GM12878 (cell line): ENCODE measurements at regions not wholly inside any gene's neighbourhood (a gene's known extent, or its start where the extent isn't known, plus 50 kb on each side); places are given as distances from the start of the nearest gene placed in this dataset.

Experiments
- ATAC-seq: fragments of 200-7000 bp; cut with Tn5 transposase; 3 replicates; pipeline ENCODE4 v1.9.1; 2020; ENCODE audit warnings: mild to moderate bottlenecking, moderate library complexity
- BruUV-seq: library from RNA; stranded (reverse); fragments of 400-500 nt; replicated peaks from 2 replicates; lab custom pipeline; 2021; lab: Mats Ljungman, UMichigan
- CTCF ChIA-PET: fragments of 300-600 bp; sonication (Branson Sonifier 250); formaldehyde crosslinking; extraction: SDS; loops from one replicate; lab custom pipeline; 2021; ENCODE audit warnings: inconsistent platforms; lab: Yijun Ruan, JAX
- POLR2A ChIA-PET: fragments of 350-600 bp; formaldehyde crosslinking; extraction: SDS; loops from one replicate; lab custom pipeline; 2021; ENCODE audit warnings: inconsistent platforms; lab: Charles Lee
- RAD21 ChIA-PET: fragments of 300-600 bp; sonication (Branson Sonifier 250); formaldehyde crosslinking; loops from one replicate; lab custom pipeline; 2023; ENCODE audit warnings: antibody characterized with exemption; ENCODE audit not compliant: unreplicated experiment; lab: Charles Lee
- SMC1A ChIA-PET: fragments of 300-600 bp; sonication (Branson Sonifier 250); formaldehyde crosslinking; loops from one replicate; lab custom pipeline; 2023; ENCODE audit not compliant: unreplicated experiment, uncharacterized antibody; lab: Charles Lee
- DNase-seq: peaks from one replicate; pipeline ENCODE4 v3.0.0-alpha.2; 2011; ENCODE audit warnings: low read depth, low spot score
- FAIRE-seq: peaks from 3 replicates; lab custom pipeline; 2011; peaks lifted over from hg19 to GRCh38; lab: Jason Lieb, UNC
- H2AFZ ChIP-seq: 2 replicates; pipeline ENCODE4 v1.6.0; 2011; ENCODE audit warnings: low read depth, low read length, control low read depth; ENCODE audit not compliant: control insufficient read depth
- H3K27ac ChIP-seq: 2 replicates; pipeline ENCODE4 v1.5.1; 2011; ENCODE audit warnings: control low read depth; ENCODE audit not compliant: control insufficient read depth, insufficient read depth
- H3K27me3 ChIP-seq, 2 experiments: replicated peaks in 1 of 2; 2 replicates each; pipeline versions ENCODE4 v1.6.0 to v1.6.1; 2011; ENCODE audit warnings: low read length in 1 of 2; ENCODE audit not compliant: control insufficient read depth in 2 of 2, insufficient read depth in 2 of 2
- H3K36me3 ChIP-seq, 2 experiments: 2 replicates each; pipeline ENCODE4 v1.5.1; 2011; ENCODE audit warnings: low read length in 1 of 2; ENCODE audit not compliant: control insufficient read depth in 2 of 2, insufficient read depth in 2 of 2
- H3K4me1 ChIP-seq: 2 replicates; pipeline ENCODE4 v1.6.1; 2011; ENCODE audit warnings: mild to moderate bottlenecking, low read length, moderate library complexity, mixed read lengths; ENCODE audit not compliant: control insufficient read depth, insufficient read depth
- H3K4me2 ChIP-seq: 2 replicates; pipeline ENCODE4 v1.6.0; 2011; ENCODE audit warnings: control low read depth; ENCODE audit not compliant: control insufficient read depth, insufficient read depth
- H3K4me3 ChIP-seq: fragments of 200-600 bp; sonication (generic); 2 replicates; pipeline ENCODE4 v1.5.1; 2016
- H3K79me2 ChIP-seq: 2 replicates; pipeline ENCODE4 v1.6.0; 2011; ENCODE audit warnings: low read length; ENCODE audit not compliant: control insufficient read depth, insufficient read depth
- H3K9ac ChIP-seq: 2 replicates; pipeline ENCODE4 v1.8.0; 2011; ENCODE audit warnings: low read length, control low read depth, mixed read lengths; ENCODE audit not compliant: control insufficient read depth, insufficient read depth
- H3K9me3 ChIP-seq: replicated peaks from 3 replicates; pipeline ENCODE4 v1.5.1; 2011; ENCODE audit warnings: mild to moderate bottlenecking, low read length; ENCODE audit not compliant: control insufficient read depth, insufficient read depth
- H4K20me1 ChIP-seq: 2 replicates; pipeline ENCODE4 v1.6.0; 2011; ENCODE audit not compliant: control insufficient read depth, insufficient read depth
- CBX5 ChIP-seq: sonication (generic); IDR thresholded peaks from 2 replicates; pipeline ENCODE4 v1.6.1; 2016; ENCODE audit warnings: low read depth, moderate library complexity, mild to moderate bottlenecking, inconsistent platforms
- CHD2 ChIP-seq: IDR thresholded peaks from 2 replicates; pipeline ENCODE4 v1.6.1; 2011; ENCODE audit warnings: low read depth, low read length, improper control_type of control experiment, borderline replicate concordance
- CUX1 ChIP-seq: IDR thresholded peaks from 2 replicates; pipeline ENCODE4 v1.6.1; 2012; ENCODE audit warnings: improper control_type of control experiment, low read depth, low read length; ENCODE audit not compliant: insufficient replicate concordance
- FOS ChIP-seq: IDR thresholded peaks from 3 replicates; pipeline ENCODE4 v1.6.1; 2011; ENCODE audit warnings: borderline replicate concordance; ENCODE audit not compliant: insufficient read length; ENCODE audit errors: extremely low read depth
- KDM1A ChIP-seq: fragments of 200-600 bp; sonication (generic); IDR thresholded peaks from 2 replicates; pipeline ENCODE4 v1.6.1; 2016; ENCODE audit warnings: borderline replicate concordance
- KLF5 ChIP-seq: fragments of 450-650 bp; IDR thresholded peaks from 2 replicates; pipeline ENCODE4 v1.6.1; 2014; ENCODE audit warnings: mild to moderate bottlenecking; ENCODE audit not compliant: partially characterized antibody
- MTA2 ChIP-seq: fragments of 450-650 bp; IDR thresholded peaks from 2 replicates; pipeline ENCODE4 v1.6.1; 2016; ENCODE audit warnings: low read depth, mild to moderate bottlenecking, moderate library complexity
- RAD21 ChIP-seq: IDR thresholded peaks from 2 replicates; pipeline ENCODE4 v1.6.1; 2011; ENCODE audit warnings: mild to moderate bottlenecking, low read depth, low read length, moderate library complexity; ENCODE audit not compliant: insufficient read depth
- SIX5 ChIP-seq: IDR thresholded peaks from 2 replicates; pipeline ENCODE4 v1.6.1; 2011; ENCODE audit warnings: mild to moderate bottlenecking, low read depth, low read length, moderate library complexity; ENCODE audit not compliant: severe bottlenecking
- SMAD1 ChIP-seq: fragments of 450-650 bp; IDR thresholded peaks from 2 replicates; pipeline ENCODE4 v1.6.1; 2018; ENCODE audit warnings: mild to moderate bottlenecking, low read depth; ENCODE audit not compliant: partially characterized antibody
- STAT3 ChIP-seq: IDR thresholded peaks from 2 replicates; pipeline ENCODE4 v1.6.1; 2011; ENCODE audit warnings: low read depth, low read length, improper control_type of control experiment
- TCF3 ChIP-seq: IDR thresholded peaks from 2 replicates; pipeline ENCODE4 v1.6.1; 2012; ENCODE audit warnings: low read depth, mild to moderate bottlenecking, low read length, borderline replicate concordance; ENCODE audit not compliant: insufficient read depth
- ZBTB11 ChIP-seq: fragments of 450-650 bp; formaldehyde crosslinking; IDR thresholded peaks from 2 replicates; pipeline ENCODE4 v1.5.0; 2022; ENCODE audit warnings: mild to moderate bottlenecking, missing genetic modification characterization
- WGBS: methylation state at CpG from one replicate; pipeline ENCODE4 v1.1.6; 2016; ENCODE audit warnings: low lambda C conversion rate; ENCODE audit not compliant: insufficient replicate concordance, insufficient coverage; ENCODE audit errors: missing lambda C conversion rate; 5-methylcytosine and 5-hydroxymethylcytosine counted together
- in situ Hi-C: fragments of 300-500 bp; cut with MboI; formaldehyde crosslinking; loops from 9 replicates; pipeline ENCODE4 v1.14.3; 2018; ENCODE audit warnings: mixed read lengths
- intact Hi-C: fragments of 100-400 bp; cut with micrococcal nuclease; formaldehyde crosslinking; loops from one replicate; pipeline ENCODE4 v1.14.2; 2022; ENCODE audit not compliant: unreplicated experiment
- TF ChIP-seq, protein P1 (sequence below): IDR thresholded peaks from 2 replicates; pipeline ENCODE4 v1.6.1; 2011; ENCODE audit warnings: borderline replicate concordance, low read depth, mild to moderate bottlenecking, moderate library complexity, low read length; ENCODE audit not compliant: insufficient read depth, poor library complexity, severe bottlenecking

- no peak for TF ChIP-seq FOS
Measured at GRCh38 chr1:68955424-68955823, 458.5 kb upstream of the DEPDC1 start (continued).

DNA sequence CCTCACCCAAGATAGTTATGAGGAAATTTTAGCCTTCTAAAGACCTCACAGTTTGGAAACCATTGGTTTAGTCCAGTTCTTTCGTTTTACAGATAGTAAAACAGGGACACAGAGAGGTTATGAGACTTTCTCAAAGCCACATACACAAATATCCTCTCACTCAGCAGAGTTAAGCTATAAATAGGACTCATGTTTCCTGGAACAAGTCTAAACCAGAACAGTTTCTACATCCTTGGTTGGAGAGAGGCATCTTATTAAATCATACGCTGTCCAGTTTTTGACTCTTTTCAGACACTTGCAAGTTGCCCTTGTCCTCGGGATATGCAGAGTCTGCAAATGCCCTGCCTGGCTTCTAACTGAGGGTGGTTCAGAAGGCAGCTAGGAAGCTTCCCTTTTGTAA, 462.1 kb upstream of the DEPDC1 start:
- 14% methylated on average over 3 of the region's 3 CpGs for WGBS
- POLR2A ChIA-PET: no interaction called here

More for the DNA sequence above, 462.1 kb upstream of the DEPDC1 start:
- Histone ChIP-seq H3K9ac (no peak overlapping the region), H3K4me2 (no peak overlapping the region), H4K20me1 (no peaks in the 10 kb centered on the region), H3K4me3 (no peak overlapping the region), H3K36me3 (no peaks in the 10 kb centered on the region), H3K27ac (no peak overlapping the region), H3K79me2 (no peaks in the 10 kb centered on the region), H3K9me3 (no peaks in the 10 kb centered on the region), H3K27me3 (no peaks in the 10 kb centered on the region), H3K4me1 (no peaks in the 10 kb centered on the region), H2AFZ (no peak overlapping the region)
- ATAC-seq (no peak), FAIRE-seq (no peak), DNase-seq (no peak)
- SMC1A ChIA-PET: no interaction called here
- BruUV-seq: no TSS peak
- CTCF ChIA-PET: no interaction called here
- in situ Hi-C loops: no loop called here
- intact Hi-C loops: loop anchor here (10.0 kb wide), 1 partner anchor 844 kb away; no protein-coding TSS in a partner anchor
- TF ChIP-seq KLF5 (no peak), RAD21 (no peak), CUX1 (no peak), MTA2 (no peak), SMAD1 (no peak), KDM1A (no peak), ZBTB11 (no peak), CHD2 (no peak), TCF3 (no peak), CBX5 (no peak), STAT3 (no peak), SIX5 (no peak)
- TF ChIP-seq, protein P1, sequence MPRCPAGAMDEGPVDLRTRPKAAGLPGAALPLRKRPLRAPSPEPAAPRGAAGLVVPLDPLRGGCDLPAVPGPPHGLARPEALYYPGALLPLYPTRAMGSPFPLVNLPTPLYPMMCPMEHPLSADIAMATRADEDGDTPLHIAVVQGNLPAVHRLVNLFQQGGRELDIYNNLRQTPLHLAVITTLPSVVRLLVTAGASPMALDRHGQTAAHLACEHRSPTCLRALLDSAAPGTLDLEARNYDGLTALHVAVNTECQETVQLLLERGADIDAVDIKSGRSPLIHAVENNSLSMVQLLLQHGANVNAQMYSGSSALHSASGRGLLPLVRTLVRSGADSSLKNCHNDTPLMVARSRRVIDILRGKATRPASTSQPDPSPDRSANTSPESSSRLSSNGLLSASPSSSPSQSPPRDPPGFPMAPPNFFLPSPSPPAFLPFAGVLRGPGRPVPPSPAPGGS: no peak
- RAD21 ChIA-PET: no interaction called here
